Upper lobe of right lung (tissue), 1 donor: ENCODE measurements at regions not wholly inside any gene's neighbourhood (a gene's known extent, or its start where the extent isn't known, plus 50 kb on each side); places are given as distances from the start of the nearest gene placed in this dataset.

Experiments
- ATAC-seq: fragments of 200-7000 bp; cut with Tn5 transposase; one replicate; pipeline ENCODE4 v1.9.1; 2020; ENCODE audit warnings: mild to moderate bottlenecking, moderate library complexity
- DNase-seq: peaks from one replicate; pipeline ENCODE4 v3.0.0-alpha.2; 2020
- H3K27ac ChIP-seq: fragments of 200-600 bp; one replicate; pipeline ENCODE4 v1.8.0; 2022
- H3K27me3 ChIP-seq: fragments of 200-600 bp; one replicate; pipeline ENCODE4 v1.8.0; 2022; ENCODE audit warnings: mild to moderate bottlenecking
- H3K36me3 ChIP-seq: fragments of 200-600 bp; one replicate; pipeline ENCODE4 v1.8.0; 2022
- H3K4me1 ChIP-seq: fragments of 200-600 bp; one replicate; pipeline ENCODE4 v1.8.0; 2022
- H3K4me3 ChIP-seq: fragments of 200-600 bp; one replicate; pipeline ENCODE4 v1.8.0; 2022; ENCODE audit warnings: mild to moderate bottlenecking
- H3K9me3 ChIP-seq: fragments of 200-600 bp; one replicate; pipeline ENCODE4 v1.8.0; 2022
- CTCF ChIP-seq: fragments of 200-600 bp; IDR thresholded peaks from one replicate; pipeline ENCODE4 v1.8.0; 2022; ENCODE audit warnings: antibody characterized with exemption
- intact Hi-C: fragments of 100-400 bp; cut with DNase I; formaldehyde crosslinking; loops from one replicate; pipeline ENCODE4 v1.11.0; 2022
- donor health status: DM: no; HTN: yes; CAD: no; lungs with severe emphysema.

DNA sequence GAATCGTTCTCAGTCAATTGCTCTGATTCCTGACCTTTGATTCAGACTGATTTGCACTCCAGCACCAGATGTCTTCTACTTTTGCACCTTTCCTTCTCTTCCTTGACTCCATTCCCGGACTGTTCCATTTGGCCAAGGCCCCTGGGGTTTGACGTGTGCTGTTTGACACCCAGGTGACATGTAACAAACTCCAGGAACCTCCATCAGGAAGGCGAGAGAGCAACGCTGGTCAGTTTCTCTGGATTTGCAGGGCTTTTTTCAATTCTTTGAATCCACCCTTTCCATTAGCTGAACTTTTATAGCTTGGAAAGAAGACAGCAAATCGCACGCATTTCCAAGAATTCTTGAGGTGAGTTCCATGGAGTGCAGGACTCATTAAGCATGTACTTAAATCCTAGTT, 98.4 kb upstream of the FOXF1 start:
- ATAC-seq = no peak
- no peak for TF ChIP-seq CTCF
- Histone ChIP-seq H3K9me3 (no peaks in the 10 kb centered on the region), H3K4me3 (no peak overlapping the region), H3K4me1 (no peaks in the 10 kb centered on the region), H3K36me3 (no peaks in the 10 kb centered on the region), H3K27ac (no peak overlapping the region), H3K27me3 (peaks cover 7% of the 10 kb centered on the region)
- intact Hi-C loops = no loop called here
- no peak for DNase-seq

GRCh38 chr16:86414991-86415740, 95.2 kb upstream of the FOXF1 start:
- TF ChIP-seq CTCF = no peak
- H3K27ac ChIP-seq = peak overlapping the region; percentile 25
- no peaks in the 10 kb centered on the region for H3K27me3 ChIP-seq
- H3K9me3 ChIP-seq = no peaks in the 10 kb centered on the region
- ATAC-seq (no peak), DNase-seq (no peak)
- no peak overlapping the region for H3K4me3 ChIP-seq
- no peaks in the 10 kb centered on the region for H3K4me1 ChIP-seq
- no peaks in the 10 kb centered on the region for H3K36me3 ChIP-seq
- intact Hi-C loops = no loop called here

DNA sequence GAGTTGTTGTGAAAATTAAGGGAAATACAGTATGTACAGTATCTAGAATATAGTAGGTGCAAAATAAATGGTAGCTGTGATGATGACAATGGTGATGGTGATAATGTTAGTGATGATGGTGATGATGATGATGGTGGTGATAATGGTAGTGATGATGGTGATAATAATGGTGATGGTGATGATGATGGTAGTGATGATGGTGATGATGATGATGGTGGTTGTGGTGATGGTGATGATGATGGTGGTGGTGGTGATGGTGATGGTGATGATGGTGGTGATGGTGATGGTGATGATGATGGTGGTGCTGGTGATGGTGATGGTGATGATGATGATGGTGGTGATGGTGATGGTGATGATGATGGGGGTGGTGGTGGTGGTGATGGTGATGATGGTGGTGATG, 91.3 kb upstream of the FOXF1 start:
- TF ChIP-seq CTCF = no peak
- Histone ChIP-seq H3K36me3 (no peaks in the 10 kb centered on the region), H3K27me3 (no peaks in the 10 kb centered on the region), H3K9me3 (no peaks in the 10 kb centered on the region), H3K27ac (no peak overlapping the region), H3K4me1 (no peaks in the 10 kb centered on the region), H3K4me3 (no peak overlapping the region)
- no peak for ATAC-seq
- DNase-seq = no peak
- intact Hi-C loops = no loop called here

- intact Hi-C loops = no loop called here
- H3K9me3 ChIP-seq = no peaks in the 10 kb centered on the region
- no peaks in the 10 kb centered on the region for H3K36me3 ChIP-seq
- no peak overlapping the region for H3K27ac ChIP-seq
- no peaks in the 10 kb centered on the region for H3K27me3 ChIP-seq
- no peaks in the 10 kb centered on the region for H3K4me1 ChIP-seq
- DNase-seq (no peak), ATAC-seq (no peak)
- H3K4me3 ChIP-seq = no peak overlapping the region
- no peak for TF ChIP-seq CTCF
These were observed 90.8 kb upstream of the FOXF1 start for GRCh38 chr16:86419518-86419917.

DNA sequence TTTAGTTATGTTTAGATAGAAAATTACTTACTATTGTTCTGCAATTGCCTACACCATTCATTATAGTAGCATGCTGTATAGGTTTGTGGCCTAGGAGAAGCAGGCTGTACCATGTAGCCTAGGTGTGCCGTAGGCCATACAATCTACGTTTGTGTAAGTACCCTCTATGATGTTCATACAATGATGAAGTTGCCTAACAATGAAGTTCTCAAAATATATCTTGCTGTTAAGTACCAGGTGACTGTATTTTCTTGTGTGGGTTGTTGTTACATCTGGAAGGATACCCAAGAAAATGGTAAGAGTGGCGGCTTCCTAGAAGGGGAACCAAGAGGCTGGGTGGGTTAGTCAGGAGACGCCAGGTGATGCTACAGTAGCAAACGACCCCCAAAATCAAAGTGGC, 88.3 kb upstream of the FOXF1 start:
- ATAC-seq (no peak), DNase-seq (no peak)
- Histone ChIP-seq H3K4me3 (no peak overlapping the region), H3K27ac (no peak overlapping the region), H3K9me3 (no peaks in the 10 kb centered on the region), H3K36me3 (no peaks in the 10 kb centered on the region), H3K4me1 (no peaks in the 10 kb centered on the region), H3K27me3 (no peaks in the 10 kb centered on the region)
- TF ChIP-seq CTCF = no peak
- intact Hi-C loops = no loop called here

DNA sequence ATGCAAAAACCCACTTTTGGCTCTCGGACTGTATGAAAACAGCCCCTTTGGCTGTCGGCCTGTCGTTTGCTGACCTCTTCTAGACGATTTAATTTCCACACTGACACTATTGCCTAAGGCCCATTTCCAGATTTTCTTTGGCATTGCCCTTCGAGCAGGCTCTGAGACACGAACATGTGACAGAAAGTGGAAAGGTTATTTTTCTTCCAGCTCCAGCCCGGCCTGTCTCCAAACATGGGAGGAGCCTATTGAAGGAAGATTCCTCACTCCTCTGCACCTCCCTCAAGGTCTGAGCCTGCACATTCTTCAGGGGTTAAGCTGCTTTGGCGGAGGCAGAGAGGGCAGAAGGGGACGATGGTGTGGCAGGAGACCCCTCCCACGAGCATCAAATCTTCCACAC, 85.9 kb upstream of the FOXF1 start:
- Histone ChIP-seq H3K9me3 (no peaks in the 10 kb centered on the region), H3K4me1 (no peaks in the 10 kb centered on the region), H3K27ac (no peak overlapping the region), H3K36me3 (no peaks in the 10 kb centered on the region), H3K27me3 (no peaks in the 10 kb centered on the region), H3K4me3 (no peak overlapping the region)
- TF ChIP-seq CTCF = no peak
- DNase-seq = no peak
- ATAC-seq = no peak
- intact Hi-C loops = no loop called here
